ENCODE measurements at regions not wholly inside any gene's neighbourhood (a gene's known extent, or its start where the extent isn't known, plus 50 kb on each side); places are given as distances from the start of the nearest gene placed in this dataset.

DNA sequence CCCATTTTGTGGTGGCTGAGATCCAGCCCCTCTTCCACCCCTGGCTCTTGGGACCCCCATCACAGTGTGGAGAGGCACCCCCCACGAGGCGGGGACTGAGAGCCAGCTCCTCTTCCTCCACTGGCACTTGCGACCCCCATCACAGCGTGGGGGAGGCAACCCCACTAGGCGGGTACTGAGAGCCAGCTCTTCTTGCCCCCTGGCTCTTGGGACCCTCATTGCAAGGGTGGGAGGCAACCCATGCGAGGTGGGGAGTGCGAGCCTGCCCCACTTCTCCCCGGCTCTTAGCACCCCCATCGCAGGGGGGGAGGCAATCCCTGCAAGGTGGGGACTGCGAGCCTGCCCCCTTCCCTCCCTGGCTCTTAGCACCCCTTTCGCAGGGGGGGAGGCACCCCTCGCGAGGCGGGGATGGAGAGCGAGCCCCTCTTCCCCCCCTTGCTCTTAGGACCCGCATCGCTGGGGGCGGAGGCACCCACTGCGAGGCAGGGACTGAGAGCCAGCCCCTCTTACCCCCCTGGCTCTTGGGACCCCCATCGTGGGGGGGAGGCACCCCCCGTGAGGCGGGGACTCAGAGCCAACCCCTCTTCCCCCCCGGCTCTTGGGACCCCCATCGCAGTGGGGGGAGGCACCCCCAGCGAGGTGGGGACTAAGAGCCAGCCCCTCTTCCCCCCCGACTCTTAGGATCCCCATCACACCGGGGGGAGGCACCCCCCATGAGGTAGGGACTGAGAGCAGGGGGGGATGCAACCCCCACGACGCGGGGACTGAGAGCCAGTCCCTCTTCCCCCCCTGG lies 364.6 kb upstream of the SPRY2 start:
- H3K4me3 ChIP-seq: no peak overlapping the region
- no peaks in the 10 kb centered on the region for H3K27me3 ChIP-seq (replicated peaks in 1 of 2; ENCODE audit: control insufficient read depth in 2 of 2, insufficient read depth in 2 of 2, low read length in 1 of 2)
- SMC1A ChIA-PET (ENCODE audit: uncharacterized antibody, unreplicated experiment): no interaction called here
- H3K27ac ChIP-seq (ENCODE audit: control insufficient read depth, insufficient read depth): no peak overlapping the region
- TF ChIP-seq RUNX3 (IDR thresholded peaks at IDR 0.05; ENCODE audit: low read length) (no peak), POU2F2 (IDR thresholded peaks at IDR 0.05; ENCODE audit: borderline replicate concordance, low read depth, low read length) (no peak), KDM1A (IDR thresholded peaks at IDR 0.05; ENCODE audit: borderline replicate concordance) (no peak), WRNIP1 (IDR thresholded peaks at IDR 0.05; ENCODE audit: borderline replicate concordance, low read depth, low read length) (no peak), TARDBP (IDR thresholded peaks at IDR 0.05; ENCODE audit: borderline replicate concordance) (no peak), MTA2 (IDR thresholded peaks at IDR 0.05; ENCODE audit: low read depth) (no peak), SIX5 (IDR thresholded peaks at IDR 0.05; ENCODE audit: low read depth, low read length, severe bottlenecking) (no peak), DPF2 (IDR thresholded peaks at IDR 0.05) (no peak), MXI1 (IDR thresholded peaks at IDR 0.05; ENCODE audit: low read depth, low read length) (no peak), POLR2AphosphoS2 (IDR thresholded peaks at IDR 0.05; ENCODE audit: low read depth, low read length) (no peak)
- CTCF ChIA-PET: interaction anchor here (1.1 kb wide), 1 partner anchor 11 kb away, joined by 3 read pairs; no protein-coding TSS in a partner anchor
- H4K20me1 ChIP-seq (ENCODE audit: control insufficient read depth, insufficient read depth): no peaks in the 10 kb centered on the region
- DNase-seq (ENCODE audit: low read depth, low spot score) (no peak), ATAC-seq (no peak), FAIRE-seq (no peak)
- no TSS peak for BruUV-seq (replicated peaks)
- no peak overlapping the region for H3K9ac ChIP-seq (ENCODE audit: control insufficient read depth, insufficient read depth, low read length)
- intact Hi-C loops (cut with micrococcal nuclease; ENCODE audit: unreplicated experiment) (no loop called here), in situ Hi-C loops (cut with MboI) (no loop called here)
- POLR2A ChIA-PET: no interaction called here
- H3K4me1 ChIP-seq (ENCODE audit: control insufficient read depth, insufficient read depth, low read length): no peaks in the 10 kb centered on the region
- no peaks in the 10 kb centered on the region for H3K36me3 ChIP-seq (ENCODE audit: control insufficient read depth in 2 of 2, insufficient read depth in 2 of 2, low read length in 1 of 2)
- H3K9me3 ChIP-seq (replicated peaks; ENCODE audit: control insufficient read depth, insufficient read depth, low read length): no peaks in the 10 kb centered on the region
- no peak overlapping the region for H3K4me2 ChIP-seq (ENCODE audit: control insufficient read depth, insufficient read depth)
- RAD21 ChIA-PET (ENCODE audit: unreplicated experiment): no interaction called here
- WGBS (ENCODE audit: insufficient coverage, insufficient replicate concordance, low lambda C conversion rate, missing lambda C conversion rate): 72% methylated on average over 20 of the region's 30 CpGs
- H3K79me2 ChIP-seq (ENCODE audit: control insufficient read depth, insufficient read depth, low read length): no peaks in the 10 kb centered on the region
- no peak overlapping the region for H2AFZ ChIP-seq (ENCODE audit: control insufficient read depth, low read depth, low read length)

Measured in GM12878 (cell line).